AG10803 (cell line): ENCODE measurements at regions not wholly inside any gene's neighbourhood (a gene's known extent, or its start where the extent isn't known, plus 50 kb on each side); places are given as distances from the start of the nearest gene placed in this dataset.

Experiments
- DNase-seq: peaks from one replicate; pipeline ENCODE4 v3.0.0; 2010; ENCODE audit warnings: low read depth
- H3K4me3 ChIP-seq: 2 replicates; pipeline ENCODE4 v1.5.1; 2011; ENCODE audit warnings: mild to moderate bottlenecking, low read length, control low read depth
- TF ChIP-seq, protein P1 (sequence below): conservative IDR thresholded peaks from 2 replicates; pipeline ENCODE4 v1.5.1; 2011; ENCODE audit warnings: mild to moderate bottlenecking, low read length, control low read depth, inconsistent platforms

DNA sequence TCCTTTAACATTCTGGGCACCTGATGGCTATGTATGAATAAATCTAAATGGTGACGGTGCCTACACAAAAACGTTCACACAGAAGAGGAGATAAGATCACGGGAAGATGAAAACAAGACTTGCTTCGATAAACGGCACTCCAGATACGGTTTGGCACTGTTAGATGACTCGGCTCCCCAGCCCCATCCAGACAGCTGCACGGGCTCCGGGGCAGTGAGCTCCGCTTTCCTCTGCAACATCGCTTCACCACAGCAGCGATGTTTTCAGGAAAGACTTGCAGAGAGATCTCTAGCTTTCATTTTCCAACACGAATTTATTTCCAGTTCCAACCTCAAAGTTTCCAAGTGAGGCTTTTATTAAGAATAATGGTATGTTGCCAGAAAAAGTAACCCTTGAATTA, 132.1 kb downstream of the KLF6 start:
- TF ChIP-seq, protein P1, sequence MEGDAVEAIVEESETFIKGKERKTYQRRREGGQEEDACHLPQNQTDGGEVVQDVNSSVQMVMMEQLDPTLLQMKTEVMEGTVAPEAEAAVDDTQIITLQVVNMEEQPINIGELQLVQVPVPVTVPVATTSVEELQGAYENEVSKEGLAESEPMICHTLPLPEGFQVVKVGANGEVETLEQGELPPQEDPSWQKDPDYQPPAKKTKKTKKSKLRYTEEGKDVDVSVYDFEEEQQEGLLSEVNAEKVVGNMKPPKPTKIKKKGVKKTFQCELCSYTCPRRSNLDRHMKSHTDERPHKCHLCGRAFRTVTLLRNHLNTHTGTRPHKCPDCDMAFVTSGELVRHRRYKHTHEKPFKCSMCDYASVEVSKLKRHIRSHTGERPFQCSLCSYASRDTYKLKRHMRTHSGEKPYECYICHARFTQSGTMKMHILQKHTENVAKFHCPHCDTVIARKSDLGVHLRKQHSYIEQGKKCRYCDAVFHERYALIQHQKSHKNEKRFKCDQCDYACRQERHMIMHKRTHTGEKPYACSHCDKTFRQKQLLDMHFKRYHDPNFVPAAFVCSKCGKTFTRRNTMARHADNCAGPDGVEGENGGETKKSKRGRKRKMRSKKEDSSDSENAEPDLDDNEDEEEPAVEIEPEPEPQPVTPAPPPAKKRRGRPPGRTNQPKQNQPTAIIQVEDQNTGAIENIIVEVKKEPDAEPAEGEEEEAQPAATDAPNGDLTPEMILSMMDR = no peak
- peak overlapping the region; percentile 39 for H3K4me3 ChIP-seq
- DNase-seq = peak; percentile 12

DNA sequence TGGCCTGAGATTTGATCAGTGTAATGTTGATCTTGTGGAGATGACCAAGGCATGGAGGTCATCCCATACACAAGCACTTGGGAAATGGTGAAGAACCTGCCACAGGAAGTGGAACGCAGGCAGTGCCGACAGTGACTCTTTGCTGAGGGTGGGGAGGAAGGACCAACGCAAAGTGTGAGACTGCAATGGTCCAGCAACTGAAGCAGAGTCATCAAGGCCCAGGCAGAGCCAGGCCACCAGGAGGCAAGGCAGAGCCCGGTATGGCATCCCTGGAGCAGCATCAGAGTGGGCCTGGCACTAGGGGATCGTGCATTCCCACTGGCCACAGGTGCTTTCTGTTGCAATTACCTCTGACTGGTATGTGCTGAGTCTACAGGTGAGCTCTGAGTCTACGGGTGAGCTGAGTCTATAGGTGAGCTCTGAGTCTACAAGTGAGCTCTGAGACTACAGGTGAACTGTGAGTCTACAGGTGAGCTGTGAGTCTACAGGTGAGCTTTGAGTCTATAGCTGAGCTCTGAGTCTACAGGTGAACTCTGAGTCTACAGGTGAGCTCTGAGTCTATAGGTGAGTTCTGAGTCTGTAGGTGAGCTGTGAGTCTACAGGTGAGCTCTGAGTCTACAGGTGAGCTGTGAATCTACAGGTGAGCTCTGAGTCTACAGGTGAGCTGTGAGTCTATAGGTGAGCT, 132.9 kb downstream of the KLF6 start:
- TF ChIP-seq, protein P1 = no peak
- no peak for DNase-seq
- H3K4me3 ChIP-seq = no peak overlapping the region

DNA sequence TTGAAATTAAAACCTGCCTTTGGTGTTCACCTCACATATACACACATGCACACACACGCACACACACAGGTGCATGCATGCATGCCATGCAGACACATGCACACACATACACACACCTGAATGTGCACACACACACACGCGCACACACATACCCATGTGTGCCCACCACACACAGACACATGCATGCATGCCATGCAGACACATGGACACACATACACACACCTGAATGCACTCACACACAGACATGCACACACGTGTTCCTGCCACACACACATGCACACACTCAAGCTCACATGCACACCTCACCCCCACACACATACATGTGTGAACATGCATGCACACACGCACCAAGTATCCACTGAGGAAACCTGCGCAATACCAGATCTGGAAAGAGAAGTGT, 136.4 kb downstream of the KLF6 start:
- TF ChIP-seq, protein P1 = no peak
- no peak overlapping the region for H3K4me3 ChIP-seq
- DNase-seq = no peak

DNA sequence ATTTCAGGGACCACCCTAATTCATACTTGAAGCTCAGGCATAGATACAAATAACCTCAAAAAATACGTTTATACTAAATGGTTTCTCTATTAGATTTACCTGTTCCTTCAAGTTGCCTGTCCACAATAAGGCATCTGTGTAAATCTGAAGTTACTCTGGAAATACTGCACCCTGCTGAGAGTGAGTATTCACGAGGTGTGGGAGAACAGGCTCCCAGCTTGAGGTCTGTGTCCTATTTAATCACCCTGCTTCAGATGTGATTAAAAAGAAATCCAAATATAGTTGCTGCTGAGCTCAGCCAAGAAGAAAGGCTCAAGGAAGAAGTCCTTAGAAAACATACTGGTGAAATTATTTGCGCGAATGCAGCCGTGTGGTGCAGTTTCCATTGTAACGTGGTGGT, 136.8 kb downstream of the KLF6 start:
- DNase-seq = no peak
- no peak overlapping the region for H3K4me3 ChIP-seq
- TF ChIP-seq, protein P1 = no peak

DNA sequence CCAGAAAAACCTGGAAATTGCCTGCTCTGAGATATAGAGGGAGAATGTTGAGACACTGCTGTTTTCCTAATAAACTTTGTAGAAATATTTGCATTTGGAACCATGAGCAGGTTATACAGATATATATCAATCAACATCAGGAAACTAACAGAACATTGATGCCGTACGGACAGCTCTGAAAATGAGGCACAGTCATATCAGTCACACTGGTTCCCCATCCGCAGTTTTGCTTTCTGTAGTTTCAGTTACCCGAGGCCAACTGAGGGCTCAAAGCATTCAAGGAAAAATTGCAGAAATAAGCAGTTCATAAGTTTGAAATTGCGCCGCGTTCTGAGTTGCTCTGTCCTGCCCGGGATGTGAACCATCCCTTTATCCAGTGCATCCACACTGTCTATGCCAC, 137.9 kb downstream of the KLF6 start:
- no peak overlapping the region for H3K4me3 ChIP-seq
- DNase-seq = no peak
- TF ChIP-seq, protein P1 = no peak

DNA sequence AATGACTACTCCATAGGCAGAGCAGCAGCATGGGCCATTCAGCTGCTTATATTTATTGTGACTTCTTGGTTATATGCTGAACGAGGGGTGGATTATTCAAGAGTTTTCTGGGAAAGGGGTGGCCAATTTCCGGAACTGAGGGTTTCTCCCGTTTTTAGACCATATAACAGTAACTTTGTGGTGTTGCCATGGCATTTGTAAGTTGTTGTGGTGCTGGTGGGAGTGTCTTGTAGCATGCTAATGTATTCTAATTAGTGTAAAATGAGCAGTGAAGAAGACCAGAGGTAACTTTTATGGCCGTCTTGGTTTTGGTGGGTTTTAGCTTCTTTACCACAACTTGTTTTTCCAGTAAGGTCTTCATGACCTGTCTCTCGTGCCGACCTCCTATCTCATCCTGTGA, 139.6 kb downstream of the KLF6 start:
- TF ChIP-seq, protein P1 = no peak
- DNase-seq = no peak

DNA sequence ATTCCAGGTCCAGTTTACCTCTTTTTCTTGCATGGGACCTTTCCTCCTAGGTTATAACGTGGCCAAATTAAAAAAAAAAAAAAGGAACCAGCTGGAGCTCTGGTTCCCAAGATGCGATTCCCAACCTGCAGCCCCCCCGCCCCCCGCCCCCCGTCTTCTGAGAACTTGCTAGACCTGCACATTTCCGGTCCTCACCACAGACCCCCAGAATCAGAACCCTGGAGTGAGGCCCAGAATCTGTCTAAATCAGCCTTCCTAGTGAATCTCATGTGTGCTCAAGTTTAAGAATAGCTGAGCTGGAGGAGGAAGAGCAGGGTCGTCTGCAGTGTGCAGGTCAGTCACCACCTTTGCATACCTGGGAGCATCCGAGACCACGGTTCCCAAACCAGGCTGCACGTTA, 144.2 kb downstream of the KLF6 start:
- TF ChIP-seq, protein P1 = no peak
- DNase-seq = no peak
- no peak overlapping the region for H3K4me3 ChIP-seq

More for the DNA sequence above, 139.6 kb downstream of the KLF6 start:
- no peak overlapping the region for H3K4me3 ChIP-seq
